ENCODE measurements at regions not wholly inside any gene's neighbourhood (a gene's known extent, or its start where the extent isn't known, plus 50 kb on each side); places are given as distances from the start of the nearest gene placed in this dataset.

GRCh38 chr3:5560199-5560598 is 372.7 kb downstream of the EDEM1 start:
- no peak for DNase-seq (ENCODE audit: low read depth)
- TF ChIP-seq CTCF (IDR thresholded peaks at IDR 0.05; ENCODE audit: insufficient read depth, low read length): no peak
- no peak overlapping the region for H3K4me3 ChIP-seq (ENCODE audit: low read depth, low read length)

GRCh38 chr3:5563537-5564277 is 376.2 kb downstream of the EDEM1 start:
- H3K4me3 ChIP-seq (ENCODE audit: low read depth, low read length): no peak overlapping the region
- DNase-seq (ENCODE audit: low read depth): no peak
- TF ChIP-seq CTCF (IDR thresholded peaks at IDR 0.05; ENCODE audit: insufficient read depth, low read length): no peak

- no peak for DNase-seq (ENCODE audit: low read depth)
- TF ChIP-seq CTCF (IDR thresholded peaks at IDR 0.05; ENCODE audit: insufficient read depth, low read length): no peak
- H3K4me3 ChIP-seq (ENCODE audit: low read depth, low read length): no peak overlapping the region
Measured at GRCh38 chr3:5564278-5564666, 376.8 kb downstream of the EDEM1 start.

- H3K4me3 ChIP-seq (ENCODE audit: low read depth, low read length): no peak overlapping the region
- TF ChIP-seq CTCF (IDR thresholded peaks at IDR 0.05; ENCODE audit: insufficient read depth, low read length): no peak
- DNase-seq (ENCODE audit: low read depth): no peak
Measured at GRCh38 chr3:5565026-5565425, 377.5 kb downstream of the EDEM1 start.

- no peak for TF ChIP-seq CTCF (IDR thresholded peaks at IDR 0.05; ENCODE audit: insufficient read depth, low read length)
Measured at GRCh38 chr3:5567113-5567512, 379.6 kb downstream of the EDEM1 start.

GRCh38 chr3:5568451-5568850 is 380.9 kb downstream of the EDEM1 start:
- H3K4me3 ChIP-seq (ENCODE audit: low read depth, low read length): no peak overlapping the region
- TF ChIP-seq CTCF (IDR thresholded peaks at IDR 0.05; ENCODE audit: insufficient read depth, low read length): no peak
- DNase-seq (ENCODE audit: low read depth): no peak

More at GRCh38 chr3:5567113-5567512, 379.6 kb downstream of the EDEM1 start:
- DNase-seq (ENCODE audit: low read depth): no peak
- no peak overlapping the region for H3K4me3 ChIP-seq (ENCODE audit: low read depth, low read length)

- no peak for TF ChIP-seq CTCF (IDR thresholded peaks at IDR 0.05; ENCODE audit: insufficient read depth, low read length)
- H3K4me3 ChIP-seq (ENCODE audit: low read depth, low read length): no peak overlapping the region
- no peak for DNase-seq (ENCODE audit: low read depth)
Measured at GRCh38 chr3:5569152-5569551, 381.6 kb downstream of the EDEM1 start.
